GM21825 (cell line): ENCODE measurements at regions not wholly inside any gene's neighbourhood (a gene's known extent, or its start where the extent isn't known, plus 50 kb on each side); places are given as distances from the start of the nearest gene placed in this dataset.
A peak's percentile ranks its signal among the peaks of the same experiment; 100 is the strongest.

Experiments
- ATAC-seq: cut with Tn5 transposase; IDR thresholded peaks from one replicate; pipeline ENCODE4 v1.9.1; 2021; ENCODE audit warnings: mild to moderate bottlenecking, moderate library complexity; ENCODE audit not compliant: unreplicated experiment

DNA sequence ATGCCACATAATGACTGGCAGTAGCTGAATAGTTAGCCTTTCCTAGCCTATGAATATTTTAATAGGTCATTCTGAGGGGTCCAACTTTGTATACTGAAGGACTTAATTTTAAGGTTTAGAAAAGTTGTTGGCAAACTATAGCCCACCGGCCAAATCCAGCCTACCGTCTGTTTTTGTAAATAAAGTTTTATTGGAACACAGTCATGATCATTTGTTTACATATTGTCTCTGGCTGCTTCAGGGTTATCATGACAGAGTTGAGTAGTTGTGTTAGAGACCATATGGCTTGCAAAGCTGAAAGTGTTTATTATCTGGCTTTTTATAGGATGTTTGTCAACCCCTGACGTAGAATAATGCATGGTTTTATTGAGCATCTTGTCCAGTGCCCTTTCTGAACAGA lies 73.4 kb downstream of the NTMT2 start:
- no peak for ATAC-seq

DNA sequence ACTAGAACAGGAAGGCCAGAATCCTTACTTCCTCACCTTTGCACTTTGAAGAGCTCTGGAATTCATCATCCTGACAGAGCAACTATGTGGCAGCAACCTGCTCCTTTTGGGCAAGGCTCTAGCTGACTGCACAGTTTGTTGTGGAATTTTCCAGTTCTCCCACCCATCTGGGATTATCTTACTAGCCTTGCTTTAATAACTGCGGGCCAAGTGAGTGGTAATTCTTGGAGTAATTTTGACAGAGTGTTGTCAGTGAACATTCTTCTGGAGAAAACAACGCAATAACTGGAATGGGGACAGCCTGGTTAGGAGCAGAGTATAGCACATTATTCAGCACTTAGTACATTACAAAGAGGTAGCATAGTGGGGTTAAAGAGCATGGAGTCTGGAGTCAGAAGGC lies 75.3 kb downstream of the NTMT2 start:
- no peak for ATAC-seq

GRCh38 chr1:170221495-170221894 lies 75.7 kb downstream of the NTMT2 start:
- ATAC-seq, result no peak

DNA sequence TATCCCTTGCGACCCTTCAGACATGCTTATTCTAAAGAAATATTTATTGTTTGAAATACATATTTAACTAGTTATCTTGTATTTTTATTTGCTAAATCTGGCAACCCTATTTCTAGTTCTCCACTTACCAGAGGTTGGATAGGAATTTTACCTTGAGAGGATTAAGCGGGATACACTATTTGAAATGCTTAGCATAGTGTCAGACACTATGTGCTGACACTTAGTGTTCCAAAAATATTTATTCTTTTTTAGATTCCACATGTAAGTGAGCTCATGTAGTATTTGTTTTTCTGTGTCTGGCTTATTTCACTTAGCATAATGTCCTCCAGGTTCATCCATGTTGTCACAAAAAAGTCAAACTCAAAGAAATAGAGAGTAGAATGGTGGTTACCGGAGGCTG lies 78.7 kb downstream of the NTMT2 start:
- ATAC-seq, result no peak

- ATAC-seq, result no peak
Measured at GRCh38 chr1:170225781-170226530, 80.2 kb downstream of the NTMT2 start.

DNA sequence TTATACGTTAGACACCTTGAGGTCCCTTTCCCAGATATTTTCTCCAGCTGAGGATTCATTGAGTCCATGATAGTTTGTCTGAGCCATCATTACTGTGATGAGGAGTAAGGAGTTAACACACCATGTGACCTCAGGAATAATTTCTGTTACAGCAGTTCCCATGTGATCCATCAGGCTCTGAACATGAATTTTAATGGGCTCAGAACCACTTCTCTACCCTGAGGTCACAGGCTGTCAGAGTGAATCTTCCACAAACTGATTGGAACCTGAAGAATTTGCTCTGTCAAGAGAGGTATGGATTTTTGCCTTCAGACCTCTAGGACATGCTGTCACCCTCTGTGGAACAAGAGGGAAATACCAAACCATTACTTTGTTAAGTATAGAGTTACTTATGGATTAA lies 81.0 kb downstream of the NTMT2 start:
- ATAC-seq, result no peak

- ATAC-seq, result no peak
Measured at GRCh38 chr1:170230323-170230722, 84.6 kb downstream of the NTMT2 start.

DNA sequence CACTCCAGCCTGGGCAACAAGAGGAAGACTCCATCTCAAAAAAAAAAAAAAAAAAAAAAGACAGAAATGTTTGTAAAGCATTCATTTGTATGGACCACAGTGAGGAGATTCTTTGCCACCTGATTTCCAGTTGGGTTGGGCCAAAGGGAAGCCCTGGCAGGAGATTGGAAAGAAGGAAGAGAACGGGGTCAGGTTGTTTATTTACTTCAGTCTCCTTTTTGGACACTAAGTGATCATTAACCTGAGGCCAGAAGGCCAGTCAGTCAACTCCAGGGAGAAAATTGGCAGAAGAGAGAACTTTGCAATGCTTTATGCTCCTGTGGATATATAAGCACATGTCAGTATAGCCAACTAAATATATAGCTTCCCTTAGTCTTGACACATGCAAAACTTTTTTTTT lies 85.9 kb downstream of the NTMT2 start:
- no peak for ATAC-seq

DNA sequence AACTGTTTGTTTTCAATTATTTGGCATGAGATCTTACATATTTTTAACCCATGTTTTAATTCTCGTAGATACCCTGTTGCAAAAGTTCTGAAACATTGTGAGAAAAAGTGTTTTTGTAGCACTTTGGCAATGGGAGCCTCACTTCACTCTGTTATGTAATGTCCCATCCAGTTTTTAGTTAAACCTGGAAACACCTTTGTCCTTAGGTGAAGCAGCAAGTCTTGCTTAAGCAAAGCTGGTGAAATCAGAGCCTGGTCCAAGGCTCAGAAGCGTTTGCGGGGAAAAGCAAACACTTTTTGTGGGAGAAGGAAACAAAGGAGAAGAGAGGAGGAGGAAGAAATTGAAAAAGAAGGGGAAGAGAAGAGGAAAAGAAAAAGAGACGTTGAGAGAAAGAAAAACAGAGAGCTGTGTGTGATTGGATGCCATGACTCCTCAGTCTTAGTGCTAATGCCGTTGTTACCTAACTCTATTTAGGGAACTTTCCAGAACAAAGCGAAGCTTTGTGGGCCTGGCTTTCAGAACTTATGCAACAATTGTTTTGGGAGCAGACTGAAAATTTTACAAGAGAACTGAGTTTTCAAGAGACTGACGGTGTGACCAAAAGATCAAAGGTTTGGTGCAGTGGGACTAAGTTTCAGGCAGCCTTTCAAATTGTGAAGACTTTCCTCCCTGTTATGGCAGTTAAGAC lies 93.1 kb downstream of the NTMT2 start:
- ATAC-seq, result no peak

GRCh38 chr1:170239445-170239844 lies 93.7 kb downstream of the NTMT2 start:
- no peak for ATAC-seq

DNA sequence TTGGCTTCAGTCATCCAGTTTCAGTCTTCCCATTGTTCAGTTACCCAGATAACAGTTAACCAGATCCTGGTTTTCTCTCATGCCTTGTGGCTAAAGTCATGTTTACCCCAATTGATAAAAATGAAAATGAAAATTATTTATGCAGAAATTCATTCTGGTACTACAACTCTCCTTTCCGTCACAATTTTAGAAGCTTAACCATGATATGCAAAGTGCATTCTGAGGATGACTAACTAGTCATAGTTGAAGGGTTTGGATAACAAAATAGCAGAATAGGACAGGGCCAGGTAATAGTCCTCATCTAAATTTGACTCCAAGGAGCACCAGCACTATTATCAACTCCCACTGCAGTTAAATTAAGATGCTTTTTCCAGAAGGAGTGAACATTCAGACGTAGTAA lies 94.7 kb downstream of the NTMT2 start:
- ATAC-seq, result peak; percentile 91

GRCh38 chr1:170241266-170241851 lies 95.6 kb downstream of the NTMT2 start:
- ATAC-seq, result no peak

DNA sequence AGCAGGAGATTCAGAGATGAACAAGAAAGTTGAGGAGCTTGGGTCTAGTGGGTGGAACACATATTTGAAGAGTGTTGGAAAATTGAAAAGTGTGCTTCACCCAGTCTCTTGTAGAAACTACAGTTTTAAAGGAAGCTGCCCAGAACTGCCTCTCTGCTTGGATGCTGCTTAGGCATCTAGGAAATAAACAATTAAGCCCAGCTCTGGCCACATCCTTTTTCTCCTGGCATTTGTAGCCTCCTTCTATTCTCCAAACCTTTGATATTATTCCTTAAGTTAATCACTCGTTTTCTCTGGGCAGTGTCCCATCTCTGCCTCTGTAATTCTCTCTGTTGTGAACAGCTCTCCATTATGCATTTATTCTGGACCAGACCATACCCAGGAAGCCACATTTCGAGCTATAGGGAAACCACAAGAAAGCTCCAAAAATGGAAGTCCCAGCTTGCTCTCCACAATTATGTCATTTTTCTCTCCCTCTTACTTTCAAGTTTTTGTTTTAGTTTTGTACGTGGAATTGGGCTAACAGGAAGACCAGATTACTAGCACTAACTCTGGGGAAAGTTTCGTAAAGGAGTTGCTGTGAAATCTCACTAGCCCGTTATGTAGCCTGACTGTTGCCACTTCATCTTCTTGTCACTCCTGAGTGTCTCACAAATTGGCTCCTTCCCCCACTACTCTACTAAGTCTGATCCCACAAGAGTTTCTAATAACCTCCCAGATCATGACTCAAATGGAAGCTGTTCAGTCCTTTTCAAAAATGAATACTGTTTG lies 102.2 kb downstream of the NTMT2 start:
- ATAC-seq, result no peak

- ATAC-seq, result no peak
Measured at GRCh38 chr1:170250531-170251276, 104.9 kb downstream of the NTMT2 start.

DNA sequence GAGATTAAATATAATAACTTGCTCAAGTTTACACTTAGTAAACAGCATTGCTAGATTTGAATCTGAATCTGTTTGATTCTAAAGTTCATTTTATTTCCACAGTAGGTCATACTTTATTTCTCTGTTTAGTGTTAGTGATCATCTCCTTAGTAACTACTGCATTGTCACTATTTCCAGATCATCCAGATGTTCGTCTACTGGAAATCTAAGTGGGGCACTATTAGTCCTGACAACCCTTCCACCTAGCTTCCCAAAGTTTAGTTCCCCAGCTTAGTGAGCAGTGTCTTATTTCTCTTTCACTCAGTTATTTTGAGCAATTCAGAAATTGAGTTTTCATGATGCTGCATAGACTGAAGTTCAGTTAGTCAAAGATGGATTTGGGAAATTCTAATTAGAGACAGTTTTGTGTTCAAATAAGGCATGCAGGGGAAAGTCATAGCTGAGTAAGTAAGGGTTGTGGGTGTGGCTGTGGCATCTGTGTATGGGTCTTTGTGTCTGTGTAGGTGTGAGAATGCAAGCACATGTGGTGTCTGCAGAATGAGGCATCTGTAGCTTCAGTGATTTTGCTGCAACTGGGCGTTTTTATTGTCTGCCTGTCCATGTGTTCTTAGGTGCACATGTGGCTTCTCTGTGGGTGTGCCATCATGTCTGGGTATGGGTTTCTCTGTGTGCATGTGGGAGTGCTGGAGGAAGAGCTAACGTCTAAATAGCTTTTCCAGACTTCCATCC lies 107.3 kb downstream of the NTMT2 start:
- ATAC-seq, result no peak

- no peak for ATAC-seq
Measured at GRCh38 chr1:170254371-170254770, 108.6 kb downstream of the NTMT2 start.

GRCh38 chr1:170261669-170262068 lies 115.9 kb downstream of the NTMT2 start:
- no peak for ATAC-seq

- ATAC-seq, result no peak
Measured at GRCh38 chr1:170262276-170262939, 116.6 kb downstream of the NTMT2 start.

DNA sequence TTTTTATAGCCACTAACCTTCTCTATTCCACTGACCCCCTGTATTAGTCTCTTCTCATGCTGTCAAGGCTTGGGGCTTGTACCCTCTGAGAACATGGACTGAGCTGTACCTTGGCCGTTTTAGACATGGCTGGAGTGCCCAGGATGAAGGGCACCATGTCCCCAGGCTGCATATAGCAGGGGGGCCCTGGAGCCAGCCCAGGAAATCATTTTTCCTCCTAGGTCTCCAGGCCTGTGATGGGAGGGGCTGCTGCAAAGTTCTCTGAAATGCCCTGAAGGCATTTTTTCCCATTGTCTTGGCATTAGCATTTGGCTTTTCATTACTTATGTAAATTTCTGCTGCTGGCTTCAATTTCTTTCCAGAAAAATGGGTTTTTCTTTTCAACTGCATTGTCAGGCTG lies 119.5 kb downstream of the NTMT2 start:
- no peak for ATAC-seq

GRCh38 chr1:170267317-170267716 lies 121.6 kb downstream of the NTMT2 start:
- no peak for ATAC-seq
